HG03025 (cell line): ENCODE measurements at regions not wholly inside any gene's neighbourhood (a gene's known extent, or its start where the extent isn't known, plus 50 kb on each side); places are given as distances from the start of the nearest gene placed in this dataset.

Source experiments
- ATAC-seq: cut with Tn5 transposase; IDR thresholded peaks from one replicate; pipeline ENCODE4 v1.9.1; 2021; ENCODE audit warnings: mild to moderate bottlenecking, moderate library complexity; ENCODE audit not compliant: unreplicated experiment, low FRiP score

DNA sequence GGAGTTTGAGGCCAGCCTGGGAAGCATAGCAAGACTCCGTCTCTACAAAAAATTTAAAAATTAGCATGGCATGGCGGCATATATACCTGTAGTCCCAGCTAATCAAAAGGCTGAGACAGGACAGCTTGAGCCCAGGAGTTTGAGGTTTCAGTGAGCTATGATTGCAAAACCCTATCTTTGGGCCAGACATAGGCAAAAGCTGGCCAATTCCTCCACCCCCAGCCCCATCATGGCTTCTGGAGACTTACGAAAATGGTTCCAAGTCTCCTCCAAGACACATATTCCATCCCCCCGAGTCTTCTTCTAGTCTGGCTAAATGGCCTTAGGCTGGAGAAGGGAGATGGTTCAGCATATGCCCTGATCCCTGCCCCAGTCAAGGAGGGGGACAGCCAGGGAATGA lies 172.8 kb upstream of the HAAO start:
- ATAC-seq: no peak

GRCh38 chr2:42964439-42965083 lies 172.2 kb upstream of the HAAO start:
- no peak for ATAC-seq

DNA sequence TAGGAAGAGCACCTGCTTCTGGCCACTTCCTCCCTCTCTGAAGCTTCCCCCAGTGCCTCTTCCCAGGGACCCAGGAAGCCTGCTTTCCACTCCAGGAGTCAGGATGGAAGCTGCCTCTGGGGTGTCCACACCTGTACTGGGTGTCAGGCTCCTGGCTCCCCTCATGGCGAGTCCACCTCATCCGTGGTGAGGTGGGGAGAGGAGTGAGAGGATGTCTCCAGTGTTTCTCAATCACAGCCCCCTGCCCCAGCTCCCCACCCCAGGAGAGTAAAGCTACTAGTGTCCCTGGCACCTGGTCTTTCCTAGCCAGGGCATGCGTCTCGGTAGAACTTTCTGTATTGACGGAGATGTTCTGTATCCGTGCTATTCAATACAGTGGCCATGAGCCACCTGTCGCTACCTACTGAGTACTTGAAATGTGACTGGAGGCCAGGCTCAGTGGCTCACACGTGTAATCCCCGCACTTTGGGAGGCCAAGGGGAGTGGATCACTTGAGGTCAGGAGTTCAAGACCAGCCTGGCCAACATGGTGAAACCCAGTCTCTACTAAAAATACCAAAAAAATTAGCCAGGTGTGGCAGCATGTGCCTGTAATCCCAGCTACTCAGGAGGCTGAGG lies 171.2 kb upstream of the HAAO start:
- no peak for ATAC-seq

- no peak for ATAC-seq
These were observed 170.1 kb upstream of the HAAO start for GRCh38 chr2:42962508-42962953.

DNA sequence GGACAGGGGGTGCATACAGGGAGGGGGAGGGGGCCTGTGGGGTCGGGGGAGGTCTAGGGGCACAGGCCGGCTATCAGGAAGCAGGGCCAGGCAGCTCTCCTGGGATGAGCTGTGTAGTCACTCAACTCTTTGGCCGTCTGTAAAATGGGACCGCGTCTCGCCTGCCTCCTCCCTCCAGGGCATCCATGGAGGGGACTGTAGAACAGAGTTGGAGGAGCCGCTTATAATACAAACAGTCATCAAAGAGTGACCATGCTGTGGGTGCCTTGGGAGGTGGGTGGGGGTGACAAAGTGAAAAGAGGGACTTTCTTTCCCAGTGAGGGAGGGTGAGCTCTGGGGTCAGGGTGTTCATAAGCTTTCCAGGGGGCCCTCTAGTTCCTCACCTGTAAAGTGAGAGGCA lies 169.6 kb upstream of the HAAO start:
- ATAC-seq: no peak

DNA sequence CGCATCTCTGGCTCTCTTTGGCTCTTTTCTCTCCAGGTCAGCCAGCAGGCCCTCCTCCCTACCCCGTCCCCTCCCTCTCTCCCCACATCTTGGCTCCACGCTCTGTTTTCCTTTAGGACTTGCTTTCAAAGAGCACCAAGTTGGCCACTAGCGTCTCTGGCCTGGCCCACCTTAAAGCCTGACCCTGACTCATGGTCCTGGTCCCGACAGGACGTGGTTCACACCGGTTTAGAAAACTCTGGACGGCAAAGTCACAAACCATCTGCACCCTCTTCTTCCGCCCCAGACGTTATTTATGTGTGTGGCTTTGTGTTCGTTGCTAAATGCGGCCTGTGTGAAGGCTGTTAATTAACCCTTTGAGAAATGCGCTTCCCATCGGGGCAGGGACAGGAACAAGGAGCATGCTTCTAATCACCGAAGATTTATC lies 169.0 kb upstream of the HAAO start:
- no peak for ATAC-seq

GRCh38 chr2:42960842-42961180 lies 168.4 kb upstream of the HAAO start:
- no peak for ATAC-seq

DNA sequence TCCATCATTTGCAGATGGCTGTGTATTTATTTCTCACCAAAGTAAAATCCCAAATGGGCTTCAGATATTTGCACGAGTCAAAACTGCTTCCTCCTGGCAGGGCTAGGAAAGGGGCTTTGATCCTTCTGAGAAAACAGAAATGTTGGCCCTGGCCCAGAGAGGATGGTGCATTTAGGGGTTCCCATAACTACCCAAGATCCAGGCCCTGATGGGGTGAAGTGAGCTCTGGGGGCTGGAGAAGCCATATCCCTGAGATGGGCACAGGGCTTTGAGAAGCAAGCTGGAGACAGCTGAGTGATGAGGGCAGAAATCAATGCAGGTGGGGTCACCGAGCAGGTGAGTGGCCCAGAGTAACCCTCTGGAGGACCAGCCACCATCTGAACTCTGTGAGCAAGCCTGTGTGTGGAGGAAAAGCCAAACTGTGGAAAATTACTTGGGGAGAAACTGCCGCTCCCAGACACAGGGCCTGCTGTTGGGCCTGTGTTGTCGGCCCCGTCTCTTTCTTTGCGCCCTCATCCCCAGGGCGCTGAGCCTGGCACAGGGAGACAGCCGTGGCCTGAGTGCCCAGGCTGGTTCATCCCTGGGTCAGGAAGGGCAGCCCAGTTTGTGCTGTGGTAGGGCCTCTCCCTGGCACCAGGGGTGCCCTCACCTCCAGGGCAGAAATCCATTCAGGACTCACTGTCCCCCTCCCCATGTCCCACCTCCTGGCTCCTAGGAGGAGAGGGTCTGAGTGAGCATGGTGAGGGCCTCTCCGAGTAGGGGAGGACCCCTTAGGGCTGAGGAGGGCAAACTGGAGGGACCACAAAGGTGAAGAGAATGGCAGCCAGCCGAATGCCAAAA lies 167.8 kb upstream of the HAAO start:
- no peak for ATAC-seq

- no peak for ATAC-seq
These were observed 167.0 kb upstream of the HAAO start for GRCh38 chr2:42959234-42960001.

- ATAC-seq: no peak
These were observed 166.4 kb upstream of the HAAO start for GRCh38 chr2:42958741-42959233.

DNA sequence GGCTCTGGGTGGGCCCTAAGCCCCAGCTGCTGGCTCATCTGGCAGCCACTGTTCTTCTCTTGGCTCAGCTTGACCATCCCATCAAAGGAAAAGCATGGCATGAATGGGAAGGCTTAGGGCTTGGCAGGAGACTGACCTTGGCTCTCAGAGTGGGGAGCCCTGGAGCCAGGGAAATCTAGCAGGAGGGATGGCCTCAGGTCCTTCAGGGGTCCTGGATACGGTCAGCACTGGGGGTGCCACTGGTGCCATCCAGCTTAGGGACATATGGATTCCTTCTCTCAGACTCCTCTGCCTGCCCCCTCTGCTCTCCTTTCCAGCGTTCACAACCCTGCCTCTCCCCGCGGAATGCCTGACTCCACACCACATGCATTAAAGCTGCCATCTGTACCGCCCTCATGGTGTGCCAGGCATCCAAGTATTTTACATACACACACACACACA lies 165.5 kb upstream of the HAAO start:
- no peak for ATAC-seq

DNA sequence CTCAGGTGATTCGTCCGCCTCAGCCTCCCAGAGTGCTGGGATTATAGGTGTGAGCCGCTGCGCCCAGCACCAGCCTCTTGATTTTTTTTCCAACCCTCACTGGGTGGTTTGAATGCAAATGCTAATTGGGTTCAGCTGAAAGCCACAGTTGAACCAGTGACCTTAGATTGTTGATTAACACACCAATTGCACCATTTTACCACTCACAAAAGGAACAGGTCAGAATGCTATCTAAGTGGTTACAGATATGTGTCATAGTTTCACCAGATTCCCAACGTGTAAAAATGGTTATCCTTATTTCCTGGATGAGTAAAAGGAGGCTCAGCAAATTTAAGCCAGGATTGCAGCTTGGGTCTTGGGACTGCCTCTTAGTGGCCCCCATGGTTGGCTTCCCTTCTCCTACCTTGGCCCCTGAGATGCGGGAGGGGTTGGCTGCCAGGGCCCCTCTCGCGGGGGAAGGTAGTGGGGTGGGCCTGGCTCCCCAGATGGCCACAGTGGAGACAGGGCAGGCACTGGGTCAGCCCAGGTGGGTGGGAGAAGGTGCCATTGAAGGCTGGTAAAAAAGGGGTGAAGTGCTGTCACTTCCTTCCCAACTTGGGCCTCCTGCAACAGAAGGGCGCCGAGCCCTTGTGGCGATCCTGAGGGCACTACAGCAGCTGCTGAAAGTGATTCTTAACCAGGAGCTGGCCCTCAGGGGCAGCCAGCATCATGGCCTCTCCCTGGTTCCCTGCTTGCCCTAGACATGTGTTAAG lies 164.9 kb upstream of the HAAO start:
- no peak for ATAC-seq

- ATAC-seq: no peak
These were observed 162.0 kb upstream of the HAAO start for GRCh38 chr2:42954227-42954962.

DNA sequence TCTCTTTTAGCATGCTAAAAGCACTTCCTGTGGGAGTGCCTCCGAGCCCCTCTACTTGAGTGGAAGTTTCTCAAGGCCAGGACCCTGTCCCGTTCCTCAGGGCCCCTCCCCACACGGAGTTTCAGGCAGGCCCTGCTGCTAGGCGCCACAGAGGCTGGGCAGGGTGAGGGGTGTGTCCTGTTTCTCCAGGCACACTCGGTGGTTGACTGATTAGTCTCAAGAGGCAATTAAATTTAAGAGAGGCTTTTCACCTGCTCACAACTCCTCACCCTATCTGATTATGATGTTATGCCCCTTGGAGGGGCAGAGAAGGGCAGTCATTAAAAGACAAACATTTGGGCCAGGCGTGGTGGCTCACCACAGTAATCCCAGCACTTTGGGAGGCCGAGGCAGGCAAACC lies 160.8 kb upstream of the HAAO start:
- ATAC-seq: no peak

- no peak for ATAC-seq
These were observed 159.0 kb upstream of the HAAO start for GRCh38 chr2:42951263-42951938.

GRCh38 chr2:42949125-42949524 lies 156.7 kb upstream of the HAAO start:
- no peak for ATAC-seq

GRCh38 chr2:42947809-42948600 lies 155.6 kb upstream of the HAAO start:
- no peak for ATAC-seq
